ENCODE measurements at regions not wholly inside any gene's neighbourhood (a gene's known extent, or its start where the extent isn't known, plus 50 kb on each side); places are given as distances from the start of the nearest gene placed in this dataset.

DNA sequence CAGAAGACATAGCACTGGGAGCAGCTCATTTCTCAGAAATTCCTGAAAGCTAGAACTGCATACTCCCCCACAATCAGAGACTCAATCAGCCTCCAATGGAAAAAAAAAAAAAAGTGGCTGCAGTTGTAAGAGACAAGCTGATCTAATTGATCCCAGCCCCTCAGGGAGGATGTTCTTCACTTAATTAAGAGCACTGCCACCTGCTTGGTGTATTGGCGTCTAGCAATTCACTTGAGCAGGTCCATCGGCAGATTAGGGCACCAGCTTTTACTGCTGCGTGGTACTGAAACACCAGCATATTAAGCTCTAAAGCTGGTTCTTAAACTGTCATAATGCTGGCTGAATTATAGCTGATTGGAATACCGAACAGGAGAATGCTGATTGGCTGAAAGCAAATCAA, 1890.1 kb upstream of the WWC1 start:
- Histone ChIP-seq H3K4me3 (no peak overlapping the region), H3K27me3 (no peaks in the 10 kb centered on the region), H3K4me1 (replicated peaks in 1 of 2) (no peaks in the 10 kb centered on the region), H3K27ac (no peak overlapping the region), H3K9me3 (replicated peaks in 1 of 3) (no peaks in the 10 kb centered on the region), H3K36me3 (replicated peaks in 1 of 2) (no peaks in the 10 kb centered on the region)
- 69 to 88% (median 79%) methylated on average over 4 of the region's 4 CpGs for WGBS, 4 donors
- DNase-seq, result no peak
- intact Hi-C loops (cut with DNase I), result no loop called here
- TF ChIP-seq, protein P1, sequence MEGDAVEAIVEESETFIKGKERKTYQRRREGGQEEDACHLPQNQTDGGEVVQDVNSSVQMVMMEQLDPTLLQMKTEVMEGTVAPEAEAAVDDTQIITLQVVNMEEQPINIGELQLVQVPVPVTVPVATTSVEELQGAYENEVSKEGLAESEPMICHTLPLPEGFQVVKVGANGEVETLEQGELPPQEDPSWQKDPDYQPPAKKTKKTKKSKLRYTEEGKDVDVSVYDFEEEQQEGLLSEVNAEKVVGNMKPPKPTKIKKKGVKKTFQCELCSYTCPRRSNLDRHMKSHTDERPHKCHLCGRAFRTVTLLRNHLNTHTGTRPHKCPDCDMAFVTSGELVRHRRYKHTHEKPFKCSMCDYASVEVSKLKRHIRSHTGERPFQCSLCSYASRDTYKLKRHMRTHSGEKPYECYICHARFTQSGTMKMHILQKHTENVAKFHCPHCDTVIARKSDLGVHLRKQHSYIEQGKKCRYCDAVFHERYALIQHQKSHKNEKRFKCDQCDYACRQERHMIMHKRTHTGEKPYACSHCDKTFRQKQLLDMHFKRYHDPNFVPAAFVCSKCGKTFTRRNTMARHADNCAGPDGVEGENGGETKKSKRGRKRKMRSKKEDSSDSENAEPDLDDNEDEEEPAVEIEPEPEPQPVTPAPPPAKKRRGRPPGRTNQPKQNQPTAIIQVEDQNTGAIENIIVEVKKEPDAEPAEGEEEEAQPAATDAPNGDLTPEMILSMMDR (IDR thresholded peaks at IDR 0.05), result no peak
- TF ChIP-seq POLR2A (IDR thresholded peaks at IDR 0.05), result no peak

GRCh38 chr5:166412191-166412590, 1879.3 kb upstream of the WWC1 start:
- H3K4me3 ChIP-seq, result no peak overlapping the region
- intact Hi-C loops (cut with DNase I), result no loop called here
- no peaks in the 10 kb centered on the region for H3K36me3 ChIP-seq (replicated peaks in 1 of 2)
- WGBS, 4 donors, result 81 to 86% (median 85%) methylated on average over 11 of the region's 11 CpGs
- TF ChIP-seq, protein P1 (IDR thresholded peaks at IDR 0.05), result no peak
- TF ChIP-seq POLR2A (IDR thresholded peaks at IDR 0.05), result no peak
- H3K27ac ChIP-seq, result no peak overlapping the region
- H3K4me1 ChIP-seq (replicated peaks in 1 of 2), result no peaks in the 10 kb centered on the region
- no peaks in the 10 kb centered on the region for H3K27me3 ChIP-seq
- DNase-seq, result no peak
- H3K9me3 ChIP-seq (replicated peaks in 1 of 3), result no peaks in the 10 kb centered on the region

- no peak overlapping the region for H3K4me3 ChIP-seq
- no peak for TF ChIP-seq POLR2A (IDR thresholded peaks at IDR 0.05)
- TF ChIP-seq, protein P1 (IDR thresholded peaks at IDR 0.05), result no peak
- 57 to 71% (median 60%) methylated on average over 3 of the region's 3 CpGs for WGBS, 4 donors
- H3K4me1 ChIP-seq (replicated peaks in 1 of 2), result no peaks in the 10 kb centered on the region
- no peaks in the 10 kb centered on the region for H3K27me3 ChIP-seq
- DNase-seq, result no peak
- H3K36me3 ChIP-seq (replicated peaks in 1 of 2), result no peaks in the 10 kb centered on the region
- H3K27ac ChIP-seq, result no peak overlapping the region
- intact Hi-C loops (cut with DNase I), result no loop called here
- H3K9me3 ChIP-seq (replicated peaks in 1 of 3), result no peaks in the 10 kb centered on the region
Observed at GRCh38 chr5:166427211-166427610, 1864.2 kb upstream of the WWC1 start.

GRCh38 chr5:166428264-166428803, 1863.1 kb upstream of the WWC1 start:
- intact Hi-C loops (cut with DNase I), result no loop called here
- 62 to 75% (median 67%) methylated on average over 2 of the region's 2 CpGs for WGBS, 4 donors
- DNase-seq, result no peak
- Histone ChIP-seq H3K27me3 (no peaks in the 10 kb centered on the region), H3K36me3 (replicated peaks in 1 of 2) (no peaks in the 10 kb centered on the region), H3K9me3 (replicated peaks in 1 of 3) (no peaks in the 10 kb centered on the region), H3K4me1 (replicated peaks in 1 of 2) (no peaks in the 10 kb centered on the region), H3K27ac (no peak overlapping the region), H3K4me3 (no peak overlapping the region)
- TF ChIP-seq, protein P1 (IDR thresholded peaks at IDR 0.05), result no peak
- TF ChIP-seq POLR2A (IDR thresholded peaks at IDR 0.05), result no peak
